ENCODE measurements at regions not wholly inside any gene's neighbourhood (a gene's known extent, or its start where the extent isn't known, plus 50 kb on each side); places are given as distances from the start of the nearest gene placed in this dataset.

GRCh38 chr19:31952693-31953092 is 392.7 kb upstream of the ZNF507 start:
- in situ Hi-C loops (cut with HindIII; ENCODE audit: low pct_unique_long_range_greater_than_20kb, low sequenced_read_pairs), result no loop called here
- DNase-seq (ENCODE audit: low read depth), result no peak

- in situ Hi-C loops (cut with HindIII; ENCODE audit: low pct_unique_long_range_greater_than_20kb, low sequenced_read_pairs), result no loop called here
- DNase-seq (ENCODE audit: low read depth), result no peak
Measured at GRCh38 chr19:31955061-31955460, 390.3 kb upstream of the ZNF507 start.

GRCh38 chr19:31955884-31956283 is 389.5 kb upstream of the ZNF507 start:
- DNase-seq (ENCODE audit: low read depth), result no peak
- in situ Hi-C loops (cut with HindIII; ENCODE audit: low pct_unique_long_range_greater_than_20kb, low sequenced_read_pairs), result no loop called here

- in situ Hi-C loops (cut with HindIII; ENCODE audit: low pct_unique_long_range_greater_than_20kb, low sequenced_read_pairs), result no loop called here
Measured at GRCh38 chr19:31956771-31957392, 388.5 kb upstream of the ZNF507 start.

DNA sequence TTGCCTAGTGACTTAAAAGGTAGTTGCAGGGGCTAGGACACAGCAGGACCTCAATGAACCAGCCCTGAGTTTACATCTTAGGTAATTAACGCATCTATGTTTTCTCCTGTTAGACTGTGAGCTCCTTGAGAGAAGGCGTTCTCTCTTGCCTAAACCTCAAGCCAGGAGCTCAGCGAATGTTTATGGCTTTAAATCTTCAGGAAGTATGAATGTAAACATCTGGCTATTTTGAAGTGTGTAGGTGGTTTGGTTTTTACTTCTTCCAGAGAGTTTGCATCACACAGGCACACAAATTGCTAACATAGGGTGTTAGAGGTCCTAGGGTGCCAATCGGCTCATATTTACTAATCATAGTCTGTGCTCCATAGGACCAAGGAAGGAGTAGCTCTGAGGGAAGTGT is 387.7 kb upstream of the ZNF507 start:
- in situ Hi-C loops (cut with HindIII; ENCODE audit: low pct_unique_long_range_greater_than_20kb, low sequenced_read_pairs), result no loop called here
- DNase-seq (ENCODE audit: low read depth), result no peak

More at GRCh38 chr19:31956771-31957392, 388.5 kb upstream of the ZNF507 start:
- DNase-seq (ENCODE audit: low read depth), result no peak

GRCh38 chr19:31959527-31960018 is 385.8 kb upstream of the ZNF507 start:
- DNase-seq (ENCODE audit: low read depth), result no peak
- in situ Hi-C loops (cut with HindIII; ENCODE audit: low pct_unique_long_range_greater_than_20kb, low sequenced_read_pairs), result no loop called here

- DNase-seq (ENCODE audit: low read depth), result no peak
- in situ Hi-C loops (cut with HindIII; ENCODE audit: low pct_unique_long_range_greater_than_20kb, low sequenced_read_pairs), result no loop called here
Measured at GRCh38 chr19:31960474-31960873, 384.9 kb upstream of the ZNF507 start.

DNA sequence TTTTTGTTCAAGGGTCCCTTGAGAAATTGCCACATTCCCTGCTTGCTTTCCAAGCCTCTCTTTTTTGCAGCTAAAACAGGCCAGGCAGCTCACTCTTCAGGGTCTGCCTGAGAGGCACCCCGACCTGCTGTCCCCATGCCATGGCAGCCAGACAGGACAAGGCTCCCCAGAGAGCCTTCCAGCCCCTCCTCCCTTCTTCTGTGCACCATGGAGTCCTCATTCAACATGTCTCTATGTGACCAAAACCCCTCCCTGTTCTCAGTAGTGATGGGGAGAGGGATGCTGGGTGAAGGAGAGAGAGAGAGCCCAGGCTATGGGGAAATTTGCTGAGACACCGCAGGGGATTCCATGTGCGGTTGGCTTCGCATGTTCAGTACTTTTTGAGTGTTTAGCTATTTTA is 384.2 kb upstream of the ZNF507 start:
- DNase-seq (ENCODE audit: low read depth), result no peak
- in situ Hi-C loops (cut with HindIII; ENCODE audit: low pct_unique_long_range_greater_than_20kb, low sequenced_read_pairs), result no loop called here

DNA sequence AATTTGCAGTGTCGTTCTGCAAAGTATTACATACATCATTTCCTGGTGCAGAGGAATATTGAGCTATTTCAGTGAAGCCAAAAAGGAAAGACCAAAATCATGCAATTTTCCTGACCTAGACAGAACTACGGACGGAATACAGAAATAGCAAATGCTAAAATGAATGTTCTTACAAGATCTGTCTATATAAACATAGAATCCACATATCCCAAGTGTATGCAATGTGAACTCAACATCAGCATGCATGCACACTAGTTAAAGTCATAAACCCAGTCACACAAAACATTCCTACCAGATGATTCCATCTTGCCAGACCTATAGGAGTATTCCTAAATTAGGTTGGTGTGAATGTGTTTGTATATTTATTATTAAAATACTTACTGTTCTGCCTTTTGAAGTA is 383.7 kb upstream of the ZNF507 start:
- no peak for DNase-seq (ENCODE audit: low read depth)
- in situ Hi-C loops (cut with HindIII; ENCODE audit: low pct_unique_long_range_greater_than_20kb, low sequenced_read_pairs), result no loop called here

DNA sequence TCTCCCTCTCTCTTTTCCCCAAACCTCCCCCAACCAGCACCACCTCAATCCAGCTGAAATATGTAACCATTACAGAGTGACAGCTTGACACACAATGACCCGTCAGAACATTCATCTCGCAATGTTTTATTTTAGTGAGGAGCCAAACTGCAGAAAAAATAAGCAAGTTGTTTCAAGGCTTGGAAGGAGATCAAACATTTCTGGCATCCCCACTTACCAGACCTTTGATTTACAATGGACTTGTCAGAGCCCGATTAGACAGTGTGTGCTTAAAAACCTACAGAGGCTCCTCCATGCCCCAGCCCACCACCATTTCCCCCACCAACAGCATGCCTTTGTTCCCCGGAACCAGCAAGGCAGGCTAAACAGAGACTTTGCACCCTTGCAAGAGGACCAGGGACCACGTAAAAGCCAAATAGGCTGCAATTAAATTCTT is 382.8 kb upstream of the ZNF507 start:
- no peak for DNase-seq (ENCODE audit: low read depth)
- in situ Hi-C loops (cut with HindIII; ENCODE audit: low pct_unique_long_range_greater_than_20kb, low sequenced_read_pairs), result no loop called here

- in situ Hi-C loops (cut with HindIII; ENCODE audit: low pct_unique_long_range_greater_than_20kb, low sequenced_read_pairs), result no loop called here
- no peak for DNase-seq (ENCODE audit: low read depth)
Measured at GRCh38 chr19:31963746-31964145, 381.7 kb upstream of the ZNF507 start.

DNA sequence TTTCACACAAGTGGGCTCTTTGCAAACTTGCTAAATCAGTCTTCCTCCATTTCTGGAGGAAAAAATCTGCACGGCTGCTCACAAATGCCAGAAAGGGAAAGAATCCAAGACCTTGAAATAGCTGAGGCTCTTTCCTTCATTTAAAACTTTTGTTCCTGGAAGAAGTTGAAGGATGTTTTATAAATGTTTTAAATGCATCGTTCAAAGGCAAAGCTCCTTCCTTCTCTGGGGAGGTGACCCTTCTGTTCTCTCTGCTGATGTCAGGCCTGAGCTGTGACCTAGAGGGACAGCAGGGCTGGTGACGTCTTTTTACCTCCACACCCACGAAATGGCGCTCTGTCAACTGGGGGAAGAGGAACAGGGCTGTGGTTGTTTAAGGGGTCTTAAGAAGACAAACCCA is 376.4 kb upstream of the ZNF507 start:
- in situ Hi-C loops (cut with HindIII; ENCODE audit: low pct_unique_long_range_greater_than_20kb, low sequenced_read_pairs), result no loop called here
- no peak for DNase-seq (ENCODE audit: low read depth)

DNA sequence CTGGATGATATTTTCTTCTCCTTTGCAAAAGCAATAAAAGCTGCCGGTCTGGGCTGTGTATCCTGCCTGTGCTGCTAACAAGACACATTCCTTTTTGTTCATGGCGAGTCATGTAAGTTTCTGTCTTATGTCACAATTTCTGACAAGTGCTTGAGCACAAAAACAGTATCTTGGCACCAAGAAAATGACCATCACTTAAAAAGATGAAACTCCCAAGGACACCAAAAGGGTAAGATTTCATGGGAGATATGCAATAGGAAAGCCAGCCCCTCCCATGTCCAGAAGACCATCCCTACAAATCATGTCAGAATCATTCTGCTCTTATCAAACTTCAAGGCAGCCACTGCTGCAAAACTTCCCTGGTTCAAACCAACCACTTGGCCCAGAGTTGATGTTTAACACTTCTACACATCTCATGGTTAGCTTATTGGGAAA is 375.4 kb upstream of the ZNF507 start:
- in situ Hi-C loops (cut with HindIII; ENCODE audit: low pct_unique_long_range_greater_than_20kb, low sequenced_read_pairs), result no loop called here
- DNase-seq (ENCODE audit: low read depth), result no peak

GRCh38 chr19:31974290-31974689 is 371.1 kb upstream of the ZNF507 start:
- no peak for DNase-seq (ENCODE audit: low read depth)
- in situ Hi-C loops (cut with HindIII; ENCODE audit: low pct_unique_long_range_greater_than_20kb, low sequenced_read_pairs), result no loop called here

DNA sequence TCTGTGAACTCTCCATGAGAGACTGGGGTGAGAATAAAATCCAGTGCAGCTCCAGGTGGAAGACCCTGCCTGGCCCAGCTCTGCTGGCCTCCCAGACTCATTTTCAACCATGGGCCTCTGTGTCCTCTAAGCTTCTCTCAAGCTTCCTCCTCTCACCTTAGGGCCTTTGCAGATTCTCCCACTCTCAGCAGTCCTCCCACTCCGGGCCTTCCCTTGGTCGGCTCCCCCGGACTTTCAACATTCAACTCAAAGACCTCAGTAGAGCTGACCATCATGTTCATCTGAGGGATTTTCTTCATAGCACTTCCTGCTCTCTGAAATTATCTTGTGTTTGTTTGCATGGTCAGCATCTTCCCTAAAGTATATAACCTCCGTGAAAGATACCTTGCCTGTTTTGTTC is 370.5 kb upstream of the ZNF507 start:
- in situ Hi-C loops (cut with HindIII; ENCODE audit: low pct_unique_long_range_greater_than_20kb, low sequenced_read_pairs), result no loop called here
- DNase-seq (ENCODE audit: low read depth), result no peak

DNA sequence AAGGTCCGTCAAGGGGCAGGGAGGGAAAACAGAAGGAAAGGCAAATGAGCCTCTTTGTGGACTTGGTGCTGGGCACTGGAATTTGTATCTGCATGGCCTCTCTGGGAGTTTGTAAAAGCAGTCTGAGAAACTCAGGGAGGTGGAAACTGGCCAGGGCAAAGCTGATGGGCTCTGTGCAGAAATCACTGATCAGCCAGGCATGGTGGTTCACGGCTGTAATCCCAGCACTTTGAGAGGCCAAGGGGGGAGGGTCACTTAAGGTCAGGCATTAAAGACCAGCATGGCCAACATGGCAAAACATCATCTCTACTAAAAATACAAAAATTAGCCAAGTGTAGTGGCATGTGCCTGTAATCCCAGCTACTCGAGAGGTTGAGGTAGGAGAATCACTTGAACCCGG is 369.9 kb upstream of the ZNF507 start:
- in situ Hi-C loops (cut with HindIII; ENCODE audit: low pct_unique_long_range_greater_than_20kb, low sequenced_read_pairs), result no loop called here
- no peak for DNase-seq (ENCODE audit: low read depth)

DNA sequence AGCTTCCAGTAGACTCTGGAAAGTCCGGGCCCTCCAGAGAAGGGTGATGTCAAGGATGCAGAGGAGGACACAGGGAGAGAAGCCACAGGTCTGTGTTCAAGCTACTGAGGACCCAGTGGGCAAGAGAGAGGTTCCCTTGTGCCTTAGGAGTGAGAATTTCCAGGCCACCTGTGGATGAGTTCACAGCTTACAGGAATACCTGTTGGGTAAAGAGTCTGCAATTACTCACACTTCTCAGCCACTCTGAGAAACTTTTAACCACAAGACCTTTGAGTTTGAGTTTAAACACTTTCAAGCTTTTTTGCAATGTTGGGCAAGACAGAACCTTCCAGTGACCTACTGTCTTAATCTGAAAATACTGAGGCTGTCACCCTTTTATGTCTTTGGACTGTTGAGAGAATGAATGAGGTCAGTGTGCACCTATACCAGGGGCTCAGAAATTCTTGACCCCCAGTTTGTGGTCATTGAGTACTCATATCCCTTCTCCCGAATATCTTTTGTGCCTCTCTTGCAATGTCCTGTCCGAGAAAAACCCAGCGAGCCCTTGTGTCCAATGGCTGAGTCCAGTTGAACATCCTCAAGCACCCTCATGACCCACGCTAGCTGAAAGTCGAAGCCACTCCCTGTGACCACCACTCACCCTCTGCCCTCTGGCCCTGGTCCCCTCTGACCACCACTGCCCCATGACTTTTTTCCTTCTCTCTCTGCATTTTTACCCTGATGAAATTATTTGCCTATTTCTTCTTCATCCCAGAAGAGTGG is 368.5 kb upstream of the ZNF507 start:
- in situ Hi-C loops (cut with HindIII; ENCODE audit: low pct_unique_long_range_greater_than_20kb, low sequenced_read_pairs), result no loop called here
- DNase-seq (ENCODE audit: low read depth), result no peak

DNA sequence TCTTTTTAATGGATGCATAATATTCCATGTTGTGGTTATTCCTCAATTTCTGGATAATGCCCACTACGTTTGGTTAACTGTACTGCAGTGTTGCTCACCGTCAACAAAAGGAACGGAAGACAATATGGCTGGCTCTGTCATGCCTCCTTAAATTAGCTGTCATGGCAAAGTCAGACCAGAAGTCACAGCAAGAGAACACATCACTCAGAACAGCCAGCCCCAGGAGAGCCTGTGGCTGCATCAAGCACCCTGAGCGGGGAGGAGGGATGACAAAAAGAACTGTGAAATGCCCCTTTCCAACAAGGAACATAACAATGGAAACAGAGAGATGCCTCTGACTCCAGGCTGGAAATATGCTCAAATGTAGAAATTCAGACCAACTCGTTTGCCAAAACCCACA is 366.0 kb upstream of the ZNF507 start:
- DNase-seq (ENCODE audit: low read depth), result no peak
- in situ Hi-C loops (cut with HindIII; ENCODE audit: low pct_unique_long_range_greater_than_20kb, low sequenced_read_pairs), result no loop called here

DNA sequence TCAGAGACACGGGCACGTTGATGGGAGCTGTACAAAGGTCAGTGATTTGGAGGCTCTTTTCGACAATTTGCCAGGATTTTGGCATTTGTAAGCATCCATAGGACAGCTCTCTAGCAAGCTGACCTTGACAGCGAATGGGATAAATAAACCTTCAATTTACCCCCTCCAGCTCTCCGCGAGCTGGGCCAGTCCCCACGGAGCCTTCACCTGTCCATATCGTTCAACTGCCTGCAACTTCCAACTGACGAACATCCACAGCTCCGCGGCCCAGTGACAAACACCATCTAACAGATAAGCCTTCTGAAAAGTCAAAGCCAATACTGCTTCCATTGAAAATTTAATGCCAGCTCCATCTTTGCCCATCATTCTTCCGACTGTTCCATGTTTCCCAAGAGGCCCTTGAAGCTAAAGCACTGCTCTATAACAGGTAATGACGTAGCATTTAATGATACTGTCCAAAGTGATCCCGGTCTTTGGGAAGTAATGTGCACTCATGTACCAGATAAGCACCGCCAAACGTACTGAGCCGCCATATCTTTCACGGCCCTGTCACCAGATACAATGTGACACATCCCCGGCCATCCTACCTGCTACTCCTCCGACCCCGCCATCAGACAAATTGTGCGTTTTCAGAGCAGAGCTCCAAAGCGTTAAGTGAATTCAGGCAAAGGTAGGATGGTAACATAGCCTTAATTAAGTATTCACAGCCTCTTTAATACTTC is 365.3 kb upstream of the ZNF507 start:
- in situ Hi-C loops (cut with HindIII; ENCODE audit: low pct_unique_long_range_greater_than_20kb, low sequenced_read_pairs), result no loop called here

More for the DNA sequence above, 365.3 kb upstream of the ZNF507 start:
- no peak for DNase-seq (ENCODE audit: low read depth)

Measured in Caki2 (cell line).